ENCODE measurements at regions not wholly inside any gene's neighbourhood (a gene's known extent, or its start where the extent isn't known, plus 50 kb on each side); places are given as distances from the start of the nearest gene placed in this dataset.

DNA sequence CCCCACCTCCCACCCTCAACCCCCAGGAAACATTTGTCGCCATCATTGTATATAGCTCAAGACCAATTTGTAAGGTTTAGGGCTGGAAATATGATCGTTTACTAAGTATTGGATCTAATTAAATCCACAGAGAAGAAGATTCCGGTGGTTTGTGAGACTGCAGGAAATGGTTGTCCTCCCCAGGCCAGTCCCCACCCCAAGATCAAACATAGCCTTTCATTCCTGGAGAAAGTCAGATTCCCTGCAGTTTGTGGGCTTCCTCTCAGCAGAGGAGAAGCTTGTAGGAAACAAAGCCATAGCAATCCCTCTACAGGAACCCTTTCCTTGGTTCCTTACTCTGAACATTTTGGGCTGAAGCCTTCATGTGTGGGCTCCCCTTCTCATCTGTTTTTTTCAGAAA, 79.2 kb upstream of the TBCA start:
- H3K4me3 ChIP-seq: no peak overlapping the region
- WGBS, 2 donors: 65 to 67% methylated on average over 3 of the region's 3 CpGs
- DNase-seq: no peak
- no peak for ATAC-seq
- intact Hi-C loops (cut with DNase I): no loop called here
- peaks cover 0 to 49% (median 19%) of the 10 kb centered on the region in 7 donors for H3K27me3 ChIP-seq
- peaks cover 0 to 22% (median 7%) of the 10 kb centered on the region in 9 donors for H3K4me1 ChIP-seq
- no peaks in the 10 kb centered on the region for H3K9me3 ChIP-seq
- no peaks in the 10 kb centered on the region for H3K36me3 ChIP-seq
- TF ChIP-seq, protein P1, sequence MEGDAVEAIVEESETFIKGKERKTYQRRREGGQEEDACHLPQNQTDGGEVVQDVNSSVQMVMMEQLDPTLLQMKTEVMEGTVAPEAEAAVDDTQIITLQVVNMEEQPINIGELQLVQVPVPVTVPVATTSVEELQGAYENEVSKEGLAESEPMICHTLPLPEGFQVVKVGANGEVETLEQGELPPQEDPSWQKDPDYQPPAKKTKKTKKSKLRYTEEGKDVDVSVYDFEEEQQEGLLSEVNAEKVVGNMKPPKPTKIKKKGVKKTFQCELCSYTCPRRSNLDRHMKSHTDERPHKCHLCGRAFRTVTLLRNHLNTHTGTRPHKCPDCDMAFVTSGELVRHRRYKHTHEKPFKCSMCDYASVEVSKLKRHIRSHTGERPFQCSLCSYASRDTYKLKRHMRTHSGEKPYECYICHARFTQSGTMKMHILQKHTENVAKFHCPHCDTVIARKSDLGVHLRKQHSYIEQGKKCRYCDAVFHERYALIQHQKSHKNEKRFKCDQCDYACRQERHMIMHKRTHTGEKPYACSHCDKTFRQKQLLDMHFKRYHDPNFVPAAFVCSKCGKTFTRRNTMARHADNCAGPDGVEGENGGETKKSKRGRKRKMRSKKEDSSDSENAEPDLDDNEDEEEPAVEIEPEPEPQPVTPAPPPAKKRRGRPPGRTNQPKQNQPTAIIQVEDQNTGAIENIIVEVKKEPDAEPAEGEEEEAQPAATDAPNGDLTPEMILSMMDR (IDR thresholded peaks at IDR 0.05): no peak
- no peak overlapping the region for H3K27ac ChIP-seq

DNA sequence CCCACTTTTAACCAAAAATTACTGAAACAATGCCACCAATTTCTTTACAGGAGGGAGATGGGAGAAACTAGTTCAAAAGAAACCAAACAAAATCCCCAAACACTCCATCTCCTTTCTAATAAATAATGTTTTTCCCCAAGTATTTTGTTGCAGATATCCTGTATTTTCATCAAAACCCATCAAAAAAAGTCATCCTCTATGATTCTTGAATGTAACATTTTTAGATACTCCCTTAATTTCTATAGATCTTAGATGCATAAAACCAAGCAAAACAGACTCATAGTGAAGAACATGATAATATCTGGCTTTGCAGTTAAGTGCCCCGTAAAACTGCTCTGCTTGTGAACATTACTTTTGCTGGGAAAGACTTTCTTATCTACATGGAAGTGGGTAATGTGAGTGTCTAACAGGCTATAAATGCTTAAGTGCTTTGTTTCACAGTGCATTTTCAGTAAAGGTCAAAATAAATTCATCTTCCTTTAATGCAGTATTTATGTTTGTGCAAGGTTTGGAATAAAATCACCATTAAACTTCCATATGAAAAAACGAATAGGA, 77.3 kb upstream of the TBCA start:
- Histone ChIP-seq H3K36me3 (no peaks in the 10 kb centered on the region), H3K4me1 (peaks cover 0 to 22% (median 7%) of the 10 kb centered on the region in 9 donors), H3K9me3 (no peaks in the 10 kb centered on the region), H3K27ac (no peak overlapping the region), H3K4me3 (no peak overlapping the region), H3K27me3 (peaks cover 0 to 49% (median 19%) of the 10 kb centered on the region in 7 donors)
- TF ChIP-seq, protein P1 (IDR thresholded peaks at IDR 0.05): no peak
- intact Hi-C loops (cut with DNase I): no loop called here
- DNase-seq (no peak), ATAC-seq (no peak)
- WGBS, 2 donors: 12 to 19% methylated on average over 2 of the region's 2 CpGs

DNA sequence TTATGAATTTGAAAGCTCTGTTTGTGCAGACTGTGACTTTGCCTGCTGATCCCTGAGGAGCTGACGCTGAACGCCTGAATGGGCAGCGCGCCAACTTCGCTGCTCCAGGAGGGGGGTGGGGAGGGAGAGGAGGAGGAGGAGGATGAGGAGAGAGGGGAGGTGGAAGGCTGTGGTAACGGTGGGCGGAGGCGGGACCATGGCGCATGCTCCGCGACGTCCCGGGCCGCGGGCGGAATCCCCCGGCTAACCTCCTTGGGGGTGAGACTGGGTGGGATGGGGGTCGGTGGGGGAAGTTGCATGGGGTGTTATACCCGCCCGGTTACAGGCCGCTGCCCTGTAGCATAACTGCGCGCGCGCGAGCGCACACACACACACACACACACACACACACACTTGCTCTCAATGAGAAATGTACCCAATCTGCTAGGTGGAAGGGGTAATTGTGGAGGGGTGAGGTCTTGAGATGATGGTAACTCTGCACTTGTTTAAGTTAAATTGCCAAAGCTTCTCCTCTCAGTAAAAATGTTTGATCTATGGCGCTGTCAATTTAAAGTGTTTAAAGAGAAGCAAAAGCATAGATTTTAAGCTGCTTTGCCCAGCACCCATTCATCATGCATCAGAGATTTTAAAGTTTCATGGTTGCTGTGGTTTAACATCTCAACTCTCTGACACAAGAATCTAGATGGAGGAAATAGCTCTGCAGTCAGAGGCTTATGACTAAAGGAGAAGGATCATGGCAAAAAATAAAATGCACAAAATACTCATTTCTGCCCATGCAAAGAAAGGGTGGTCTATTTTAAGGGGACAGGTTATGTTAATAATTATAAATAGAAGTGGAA, 76.6 kb upstream of the TBCA start:
- H3K36me3 ChIP-seq: no peaks in the 10 kb centered on the region
- H3K27me3 ChIP-seq: peaks cover 0 to 56% (median 19%) of the 10 kb centered on the region in 7 donors
- H3K27ac ChIP-seq: peak overlapping the region in 1 of 10 donors; percentile 20
- WGBS, 2 donors: 2 to 4% methylated on average over 28 of the region's 28 CpGs
- ATAC-seq (peak; percentile 60 to 92 (median 88)), DNase-seq (peak; percentile 62 to 77)
- intact Hi-C loops (cut with DNase I): no loop called here
- H3K9me3 ChIP-seq: no peaks in the 10 kb centered on the region
- H3K4me3 ChIP-seq: peak overlapping the region; percentile 32 to 70 (median 63)
- TF ChIP-seq, protein P1 (IDR thresholded peaks at IDR 0.05): no peak
- H3K4me1 ChIP-seq: peaks cover 0 to 22% (median 7%) of the 10 kb centered on the region in 9 donors

DNA sequence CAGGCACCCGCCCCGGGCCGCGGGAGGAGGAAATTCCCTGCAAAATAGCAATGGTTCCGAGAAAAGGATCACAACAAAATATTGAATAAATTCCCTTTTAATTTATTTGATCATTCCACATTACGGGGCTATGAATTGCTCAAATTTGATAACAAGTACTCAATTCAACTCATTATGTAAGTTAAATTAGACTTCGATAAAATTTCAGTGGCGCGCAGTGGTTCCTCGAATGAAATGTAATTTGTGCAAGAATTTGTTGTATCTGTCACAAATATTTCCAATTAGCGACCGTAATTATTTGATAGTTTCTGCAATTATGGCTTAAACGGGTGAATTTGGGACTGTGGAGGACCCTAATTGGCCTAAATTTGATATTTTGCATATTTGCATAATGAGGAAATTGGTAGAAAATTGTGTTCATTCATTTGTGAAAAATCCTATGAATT, 76.0 kb upstream of the TBCA start:
- Histone ChIP-seq H3K27ac (peak overlapping the region in 5 of 10 donors; percentile 20 to 55 (median 25)), H3K27me3 (peaks cover 0 to 61% (median 19%) of the 10 kb centered on the region in 7 donors), H3K4me3 (peak overlapping the region; percentile 32 to 70 (median 63)), H3K9me3 (no peaks in the 10 kb centered on the region), H3K4me1 (peaks cover 0 to 22% (median 7%) of the 10 kb centered on the region in 9 donors), H3K36me3 (no peaks in the 10 kb centered on the region)
- TF ChIP-seq, protein P1 (IDR thresholded peaks at IDR 0.05): no peak
- ATAC-seq (no peak), DNase-seq (no peak)
- intact Hi-C loops (cut with DNase I): no loop called here
- 1 to 3% methylated on average over 13 of the region's 13 CpGs for WGBS, 2 donors
